HEK293 (cell line): ENCODE measurements at regions not wholly inside any gene's neighbourhood (a gene's known extent, or its start where the extent isn't known, plus 50 kb on each side); places are given as distances from the start of the nearest gene placed in this dataset.
A peak's percentile ranks its signal among the peaks of the same experiment; 100 is the strongest.

ENCODE experiments used
- CTCF ChIA-PET: fragments of 350-600 bp; formaldehyde crosslinking; extraction: SDS; loops from one replicate; lab custom pipeline; 2021; ENCODE audit warnings: antibody characterized with exemption; lab: Yijun Ruan, JAX
- POLR2A ChIA-PET: fragments of 300-600 bp; formaldehyde crosslinking; extraction: SDS; loops from one replicate; lab custom pipeline; 2020; ENCODE audit warnings: antibody characterized with exemption, inconsistent platforms; lab: Yijun Ruan, JAX
- H3K27ac ChIP-seq: fragments of 200-500 bp; sonication (Bioruptor generic); 2 replicates; pipeline ENCODE4 v1.5.1; 2014; ENCODE audit warnings: low read depth, low read length, control low read depth, inconsistent platforms; ENCODE audit errors: extremely low read depth
- H3K36me3 ChIP-seq, 2 experiments: fragments of 200-500 bp in 1 of 2; sonication (Bioruptor generic) in 1 of 2; 1 replicate in 1 of 2; 2 replicates in 1 of 2; pipeline ENCODE4 v1.5.1; 2014 to 2017; ENCODE audit warnings: inconsistent platforms in 2 of 2, low read length in 2 of 2; ENCODE audit not compliant: control insufficient read depth in 2 of 2, insufficient read depth in 1 of 2
- H3K4me1 ChIP-seq: fragments of 200-500 bp; sonication (Bioruptor generic); 2 replicates; pipeline ENCODE4 v1.5.1; 2014; ENCODE audit warnings: mild to moderate bottlenecking, low read length, inconsistent platforms; ENCODE audit not compliant: control insufficient read depth, insufficient read depth
- H3K4me3 ChIP-seq: 2 replicates; pipeline ENCODE4 v1.5.1; 2011; ENCODE audit warnings: low read depth, mild to moderate bottlenecking, control low read depth, low read length, moderate library complexity
- H3K9me3 ChIP-seq: fragments of 200-500 bp; sonication (Bioruptor generic); 2 replicates; pipeline ENCODE4 v1.5.1; 2014; ENCODE audit warnings: low read depth, low read length, inconsistent platforms; ENCODE audit not compliant: control insufficient read depth, insufficient read depth
- KLF10 ChIP-seq: fragments of 450-650 bp; IDR thresholded peaks from 2 replicates; pipeline ENCODE4 v1.5.1; 2018; ENCODE audit warnings: missing biosample characterization, mild to moderate bottlenecking, missing genetic modification characterization
- SCRT2 ChIP-seq: fragments of 450-650 bp; formaldehyde crosslinking; IDR thresholded peaks from 2 replicates; pipeline ENCODE4 v1.5.1; 2016; ENCODE audit warnings: missing biosample characterization, missing genetic modification characterization
- YY1 ChIP-seq: fragments of 450-650 bp; formaldehyde crosslinking; IDR thresholded peaks from 2 replicates; pipeline ENCODE4 v1.5.1; 2018; ENCODE audit warnings: missing biosample characterization, missing genetic modification characterization
- ZBTB20 ChIP-seq: fragments of 450-650 bp; formaldehyde crosslinking; IDR thresholded peaks from 2 replicates; pipeline ENCODE4 v1.5.1; 2016; ENCODE audit warnings: missing biosample characterization, missing genetic modification characterization
- ZEB2 ChIP-seq: fragments of 450-650 bp; formaldehyde crosslinking; IDR thresholded peaks from 2 replicates; pipeline ENCODE4 v1.5.1; 2016; ENCODE audit warnings: missing biosample characterization, missing genetic modification characterization
- ZFP37 ChIP-seq: fragments of 450-650 bp; formaldehyde crosslinking; IDR thresholded peaks from 2 replicates; pipeline ENCODE4 v1.5.1; 2016; ENCODE audit warnings: missing biosample characterization, missing genetic modification characterization
- ZNF138 ChIP-seq: fragments of 450-650 bp; formaldehyde crosslinking; IDR thresholded peaks from 2 replicates; pipeline ENCODE4 v1.5.1; 2016; ENCODE audit warnings: missing biosample characterization, missing genetic modification characterization, borderline replicate concordance
- ZNF2 ChIP-seq: fragments of 450-650 bp; formaldehyde crosslinking; IDR thresholded peaks from 2 replicates; pipeline ENCODE4 v1.5.1; 2016; ENCODE audit warnings: missing biosample characterization, missing genetic modification characterization
- ZNF274 ChIP-seq, 2 experiments: fragments of 200-500 bp in 1 of 2; fragments of 450-650 bp in 1 of 2; sonication (Bioruptor generic) in 1 of 2; formaldehyde crosslinking in 1 of 2; IDR thresholded peaks; 2 replicates each; pipeline versions ENCODE4 v1.5.1 to v1.6.1; 2014 to 2016; ENCODE audit warnings: borderline replicate concordance in 1 of 2, inconsistent platforms in 1 of 2, low read length in 1 of 2, missing biosample characterization in 1 of 2, missing genetic modification characterization in 1 of 2
- ZNF335 ChIP-seq: fragments of 450-650 bp; formaldehyde crosslinking; conservative IDR thresholded peaks from 2 replicates; pipeline ENCODE4 v1.5.1; 2016; ENCODE audit warnings: missing biosample characterization, missing genetic modification characterization
- ZNF366 ChIP-seq: fragments of 450-650 bp; formaldehyde crosslinking; conservative IDR thresholded peaks from 2 replicates; pipeline ENCODE4 v1.5.1; 2016; ENCODE audit warnings: missing biosample characterization, missing genetic modification characterization
- ZNF514 ChIP-seq: fragments of 450-650 bp; formaldehyde crosslinking; IDR thresholded peaks from 2 replicates; pipeline ENCODE4 v1.5.1; 2016; ENCODE audit warnings: missing biosample characterization, missing genetic modification characterization
- ZNF585B ChIP-seq: fragments of 450-650 bp; formaldehyde crosslinking; IDR thresholded peaks from 2 replicates; pipeline ENCODE4 v1.5.1; 2016; ENCODE audit warnings: missing biosample characterization, missing genetic modification characterization
- ZNF596 ChIP-seq: fragments of 450-650 bp; IDR thresholded peaks from 2 replicates; pipeline ENCODE4 v1.5.0; 2018; ENCODE audit warnings: missing biosample characterization, mild to moderate bottlenecking, missing genetic modification characterization, moderate library complexity
- ZNF654 ChIP-seq: fragments of 450-650 bp; formaldehyde crosslinking; IDR thresholded peaks from 2 replicates; pipeline ENCODE4 v1.5.1; 2016; ENCODE audit warnings: low read depth, missing biosample characterization, missing genetic modification characterization
- ZNF707 ChIP-seq: fragments of 450-650 bp; formaldehyde crosslinking; IDR thresholded peaks from 2 replicates; pipeline ENCODE4 v1.5.1; 2016; ENCODE audit warnings: missing biosample characterization, missing genetic modification characterization
- ZNF776 ChIP-seq: fragments of 450-650 bp; formaldehyde crosslinking; IDR thresholded peaks from 2 replicates; pipeline ENCODE4 v1.5.0; 2017; ENCODE audit warnings: missing biosample characterization, missing genetic modification characterization, borderline replicate concordance
- ZNF785 ChIP-seq: fragments of 450-650 bp; formaldehyde crosslinking; IDR thresholded peaks from 2 replicates; pipeline ENCODE4 v1.5.1; 2016; ENCODE audit warnings: missing biosample characterization, missing genetic modification characterization
- ZSCAN30 ChIP-seq: fragments of 450-650 bp; IDR thresholded peaks from 2 replicates; pipeline ENCODE4 v1.5.1; 2018; ENCODE audit warnings: missing biosample characterization, mild to moderate bottlenecking, missing genetic modification characterization, moderate library complexity
- TF ChIP-seq, protein P1 (sequence below): fragments of 450-650 bp; IDR thresholded peaks from 2 replicates; pipeline ENCODE4 v1.5.1; 2018; ENCODE audit warnings: missing biosample characterization, mild to moderate bottlenecking, missing genetic modification characterization
- TF ChIP-seq, protein P2 (sequence below): sonication (generic); formaldehyde crosslinking; IDR thresholded peaks from 2 replicates; pipeline ENCODE4 v1.8.1; 2022; ENCODE audit warnings: mild to moderate bottlenecking, moderate library complexity, missing genetic modification reagents
- TF ChIP-seq, protein P3 (sequence below): fragments of 450-650 bp; formaldehyde crosslinking; IDR thresholded peaks from 2 replicates; pipeline ENCODE4 v1.5.1; 2016; ENCODE audit warnings: missing biosample characterization, missing genetic modification characterization
- TF ChIP-seq, protein P4 (sequence below): fragments of 450-650 bp; formaldehyde crosslinking; IDR thresholded peaks from 2 replicates; pipeline ENCODE4 v1.5.1; 2016; ENCODE audit warnings: missing biosample characterization, missing genetic modification characterization
- TF ChIP-seq, protein P5 (sequence below): fragments of 450-650 bp; formaldehyde crosslinking; IDR thresholded peaks from 2 replicates; pipeline ENCODE4 v1.5.1; 2017; ENCODE audit warnings: missing biosample characterization, missing genetic modification characterization

DNA sequence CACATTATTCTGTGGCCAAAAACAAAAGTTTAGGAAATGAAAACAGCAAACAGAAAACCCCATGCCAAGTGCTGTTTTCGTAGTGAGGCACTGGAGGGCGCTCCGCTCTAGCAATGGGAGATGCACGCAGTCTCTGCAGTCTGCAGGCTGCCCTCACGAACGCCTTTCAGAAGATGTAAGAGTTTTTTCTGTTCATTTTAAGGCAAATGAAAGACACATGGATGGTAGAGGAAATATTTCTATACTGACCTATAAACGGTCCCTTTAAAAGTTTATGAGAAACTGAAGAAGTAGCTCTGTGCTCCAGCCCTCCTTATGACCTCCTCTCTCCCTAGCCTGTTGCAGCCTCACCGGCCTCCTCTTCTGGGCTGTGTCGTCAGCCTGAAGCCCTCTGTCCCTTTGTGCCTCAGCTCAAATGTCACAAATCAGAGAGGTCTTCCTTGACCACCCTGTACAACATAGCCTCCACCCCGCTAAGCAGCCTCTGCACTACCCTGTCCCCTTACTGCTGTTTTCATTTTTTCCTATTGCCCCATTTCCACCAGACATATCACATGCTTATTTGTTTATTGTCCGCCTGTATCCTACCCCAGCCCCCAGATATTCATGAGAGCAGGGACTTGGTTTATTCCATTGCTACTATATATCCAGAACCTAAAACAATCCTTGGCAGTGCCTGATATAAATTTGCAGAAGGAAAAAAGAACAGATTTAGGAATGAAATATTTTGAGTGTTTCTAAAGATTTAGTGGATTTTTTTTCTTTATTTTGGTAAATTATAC, 116.4 kb downstream of the TM9SF2 start (continued):
- TF ChIP-seq SCRT2 (tag by site-specific recombination): peak; percentile 93
- TF ChIP-seq ZNF274 (IDR thresholded peaks at IDR 0.05; ENCODE audit: low read length): no peak
- TF ChIP-seq ZNF274 (tag by site-specific recombination; IDR thresholded peaks at IDR 0.05; ENCODE audit: borderline replicate concordance): no peak
- TF ChIP-seq ZNF335 (tag by site-specific recombination): peak; percentile 71
- TF ChIP-seq ZNF776 (tag by site-specific recombination): no peak
- TF ChIP-seq, protein P1, sequence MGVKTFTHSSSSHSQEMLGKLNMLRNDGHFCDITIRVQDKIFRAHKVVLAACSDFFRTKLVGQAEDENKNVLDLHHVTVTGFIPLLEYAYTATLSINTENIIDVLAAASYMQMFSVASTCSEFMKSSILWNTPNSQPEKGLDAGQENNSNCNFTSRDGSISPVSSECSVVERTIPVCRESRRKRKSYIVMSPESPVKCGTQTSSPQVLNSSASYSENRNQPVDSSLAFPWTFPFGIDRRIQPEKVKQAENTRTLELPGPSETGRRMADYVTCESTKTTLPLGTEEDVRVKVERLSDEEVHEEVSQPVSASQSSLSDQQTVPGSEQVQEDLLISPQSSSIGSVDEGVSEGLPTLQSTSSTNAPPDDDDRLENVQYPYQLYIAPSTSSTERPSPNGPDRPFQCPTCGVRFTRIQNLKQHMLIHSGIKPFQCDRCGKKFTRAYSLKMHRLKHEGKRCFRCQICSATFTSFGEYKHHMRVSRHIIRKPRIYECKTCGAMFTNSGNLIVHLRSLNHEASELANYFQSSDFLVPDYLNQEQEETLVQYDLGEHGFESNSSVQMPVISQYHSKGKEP (tag by site-specific recombination): 0 out of 2 replicates have a peak, but pooled peaks have one; percentile 18
- peak; percentile 91 for TF ChIP-seq ZNF654 (tag by site-specific recombination)
- peak; percentile 44; the same call in 1 of the 2 replicates for TF ChIP-seq ZEB2 (tag by site-specific recombination)
- peak; percentile 55; the same call in 1 of the 2 replicates for TF ChIP-seq ZSCAN30 (tag by site-specific recombination)
- TF ChIP-seq, protein P2, sequence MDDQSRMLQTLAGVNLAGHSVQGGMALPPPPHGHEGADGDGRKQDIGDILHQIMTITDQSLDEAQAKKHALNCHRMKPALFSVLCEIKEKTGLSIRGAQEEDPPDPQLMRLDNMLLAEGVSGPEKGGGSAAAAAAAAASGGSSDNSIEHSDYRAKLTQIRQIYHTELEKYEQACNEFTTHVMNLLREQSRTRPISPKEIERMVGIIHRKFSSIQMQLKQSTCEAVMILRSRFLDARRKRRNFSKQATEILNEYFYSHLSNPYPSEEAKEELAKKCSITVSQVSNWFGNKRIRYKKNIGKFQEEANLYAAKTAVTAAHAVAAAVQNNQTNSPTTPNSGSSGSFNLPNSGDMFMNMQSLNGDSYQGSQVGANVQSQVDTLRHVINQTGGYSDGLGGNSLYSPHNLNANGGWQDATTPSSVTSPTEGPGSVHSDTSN (CRISPR knock-in tag): no peak

DNA sequence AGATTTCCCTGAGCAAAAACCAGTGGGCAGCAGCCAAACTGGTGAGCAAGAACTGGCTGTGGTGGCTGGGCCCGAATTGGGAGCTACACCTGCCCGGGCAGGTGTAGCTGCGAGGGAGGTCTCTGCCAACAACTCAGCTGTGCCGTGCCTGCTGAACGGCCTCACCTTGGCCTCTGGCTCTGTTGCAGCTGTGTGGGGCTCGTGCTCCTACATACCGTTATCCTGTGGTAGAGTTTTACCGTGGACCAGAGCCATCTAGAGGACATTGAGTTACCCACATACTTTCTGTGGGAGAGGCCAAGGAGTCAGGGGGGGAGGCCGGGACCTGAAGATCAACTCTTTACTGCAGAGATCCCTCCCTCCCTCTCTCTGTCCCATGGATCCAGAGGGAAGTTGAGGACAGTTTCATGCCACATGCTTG, 113.2 kb downstream of the TM9SF2 start:
- 0 out of 2 replicates have a peak, but pooled peaks cover 4% of the 10 kb centered on the region for H3K4me1 ChIP-seq
- TF ChIP-seq, protein P3, sequence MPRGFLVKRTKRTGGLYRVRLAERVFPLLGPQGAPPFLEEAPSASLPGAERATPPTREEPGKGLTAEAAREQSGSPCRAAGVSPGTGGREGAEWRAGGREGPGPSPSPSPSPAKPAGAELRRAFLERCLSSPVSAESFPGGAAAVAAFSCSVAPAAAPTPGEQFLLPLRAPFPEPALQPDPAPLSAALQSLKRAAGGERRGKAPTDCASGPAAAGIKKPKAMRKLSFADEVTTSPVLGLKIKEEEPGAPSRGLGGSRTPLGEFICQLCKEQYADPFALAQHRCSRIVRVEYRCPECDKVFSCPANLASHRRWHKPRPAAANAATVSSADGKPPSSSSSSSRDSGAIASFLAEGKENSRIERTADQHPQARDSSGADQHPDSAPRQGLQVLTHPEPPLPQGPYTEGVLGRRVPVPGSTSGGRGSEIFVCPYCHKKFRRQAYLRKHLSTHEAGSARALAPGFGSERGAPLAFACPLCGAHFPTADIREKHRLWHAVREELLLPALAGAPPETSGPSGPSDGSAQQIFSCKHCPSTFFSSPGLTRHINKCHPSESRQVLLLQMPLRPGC (tag by site-specific recombination): no peak
- TF ChIP-seq ZNF596 (tag by site-specific recombination): no peak
- no peak for TF ChIP-seq ZBTB20 (tag by site-specific recombination)
- TF ChIP-seq ZNF785 (tag by site-specific recombination): no peak
- no peak for TF ChIP-seq ZNF585B (tag by site-specific recombination)
- TF ChIP-seq ZNF366 (tag by site-specific recombination): no peak
- no peak for TF ChIP-seq ZNF514
- TF ChIP-seq SCRT2 (tag by site-specific recombination): no peak
- 0 out of 2 replicates have a peak, but pooled peaks have one; percentile 31 for TF ChIP-seq ZNF2 (tag by site-specific recombination)
- TF ChIP-seq, protein P4, sequence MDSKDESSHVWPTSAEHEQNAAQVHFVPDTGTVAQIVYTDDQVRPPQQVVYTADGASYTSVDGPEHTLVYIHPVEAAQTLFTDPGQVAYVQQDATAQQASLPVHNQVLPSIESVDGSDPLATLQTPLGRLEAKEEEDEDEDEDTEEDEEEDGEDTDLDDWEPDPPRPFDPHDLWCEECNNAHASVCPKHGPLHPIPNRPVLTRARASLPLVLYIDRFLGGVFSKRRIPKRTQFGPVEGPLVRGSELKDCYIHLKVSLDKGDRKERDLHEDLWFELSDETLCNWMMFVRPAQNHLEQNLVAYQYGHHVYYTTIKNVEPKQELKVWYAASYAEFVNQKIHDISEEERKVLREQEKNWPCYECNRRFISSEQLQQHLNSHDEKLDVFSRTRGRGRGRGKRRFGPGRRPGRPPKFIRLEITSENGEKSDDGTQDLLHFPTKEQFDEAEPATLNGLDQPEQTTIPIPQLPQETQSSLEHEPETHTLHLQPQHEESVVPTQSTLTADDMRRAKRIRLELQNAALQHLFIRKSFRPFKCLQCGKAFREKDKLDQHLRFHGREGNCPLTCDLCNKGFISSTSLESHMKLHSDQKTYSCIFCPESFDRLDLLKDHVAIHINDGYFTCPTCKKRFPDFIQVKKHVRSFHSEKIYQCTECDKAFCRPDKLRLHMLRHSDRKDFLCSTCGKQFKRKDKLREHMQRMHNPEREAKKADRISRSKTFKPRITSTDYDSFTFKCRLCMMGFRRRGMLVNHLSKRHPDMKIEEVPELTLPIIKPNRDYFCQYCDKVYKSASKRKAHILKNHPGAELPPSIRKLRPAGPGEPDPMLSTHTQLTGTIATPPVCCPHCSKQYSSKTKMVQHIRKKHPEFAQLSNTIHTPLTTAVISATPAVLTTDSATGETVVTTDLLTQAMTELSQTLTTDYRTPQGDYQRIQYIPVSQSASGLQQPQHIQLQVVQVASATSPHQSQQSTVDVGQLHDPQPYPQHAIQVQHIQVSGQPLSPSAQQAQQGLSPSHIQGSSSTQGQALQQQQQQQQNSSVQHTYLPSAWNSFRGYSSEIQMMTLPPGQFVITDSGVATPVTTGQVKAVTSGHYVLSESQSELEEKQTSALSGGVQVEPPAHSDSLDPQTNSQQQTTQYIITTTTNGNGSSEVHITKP (tag by site-specific recombination): peak; percentile 85
- no peak for TF ChIP-seq ZFP37 (tag by site-specific recombination)
- no peak for TF ChIP-seq ZNF138
- no peak for TF ChIP-seq ZNF707 (tag by site-specific recombination)
- peak; percentile 22; the same call in 1 of the 2 replicates for TF ChIP-seq ZNF654 (tag by site-specific recombination)
- no peak for TF ChIP-seq ZEB2 (tag by site-specific recombination)
- no peak for TF ChIP-seq YY1 (tag by site-specific recombination)
- no peak for TF ChIP-seq KLF10 (tag by site-specific recombination)
- TF ChIP-seq, protein P5, sequence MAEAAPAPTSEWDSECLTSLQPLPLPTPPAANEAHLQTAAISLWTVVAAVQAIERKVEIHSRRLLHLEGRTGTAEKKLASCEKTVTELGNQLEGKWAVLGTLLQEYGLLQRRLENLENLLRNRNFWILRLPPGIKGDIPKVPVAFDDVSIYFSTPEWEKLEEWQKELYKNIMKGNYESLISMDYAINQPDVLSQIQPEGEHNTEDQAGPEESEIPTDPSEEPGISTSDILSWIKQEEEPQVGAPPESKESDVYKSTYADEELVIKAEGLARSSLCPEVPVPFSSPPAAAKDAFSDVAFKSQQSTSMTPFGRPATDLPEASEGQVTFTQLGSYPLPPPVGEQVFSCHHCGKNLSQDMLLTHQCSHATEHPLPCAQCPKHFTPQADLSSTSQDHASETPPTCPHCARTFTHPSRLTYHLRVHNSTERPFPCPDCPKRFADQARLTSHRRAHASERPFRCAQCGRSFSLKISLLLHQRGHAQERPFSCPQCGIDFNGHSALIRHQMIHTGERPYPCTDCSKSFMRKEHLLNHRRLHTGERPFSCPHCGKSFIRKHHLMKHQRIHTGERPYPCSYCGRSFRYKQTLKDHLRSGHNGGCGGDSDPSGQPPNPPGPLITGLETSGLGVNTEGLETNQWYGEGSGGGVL (tag by site-specific recombination): no peak
- no peak overlapping the region for H3K4me3 ChIP-seq
- ChIA-PET POLR2A (no interaction called here), CTCF (interaction anchor here (1.6 kb wide), 1 partner anchor 14 kb away, joined by 4 read pairs; no protein-coding TSS in a partner anchor)
- H3K9me3 ChIP-seq: no peaks in the 10 kb centered on the region
- no peak overlapping the region for H3K27ac ChIP-seq
- no peaks in the 10 kb centered on the region for H3K36me3 ChIP-seq
